Pancreas (tissue), 10 donors: ENCODE measurements at regions not wholly inside any gene's neighbourhood (a gene's known extent, or its start where the extent isn't known, plus 50 kb on each side); places are given as distances from the start of the nearest gene placed in this dataset.

Source experiments
- ATAC-seq, 4 donors: fragments of 200-7000 bp; cut with Tn5 transposase; one replicate each; pipeline versions ENCODE4 v1.8.0 to v1.9.1; 2020; ENCODE audit warnings: mild to moderate bottlenecking in 4 of 4, moderate library complexity in 4 of 4
- DNase-seq, 6 donors: peaks; one replicate each; pipeline ENCODE4 v3.0.0-alpha.2; 2020
- FAIRE-seq: peaks from 2 replicates; lab custom pipeline; 2012; peaks lifted over from hg19 to GRCh38; lab: Jason Lieb, UNC
- H3K27ac ChIP-seq, 4 donors: fragments of 200-600 bp; sonication (generic); 1 replicate in 3 of 4; 2 replicates in 1 of 4; pipeline versions ENCODE4 v1.5.0 to v1.8.0; 2020
- H3K27me3 ChIP-seq, 4 donors: fragments of 200-600 bp; one replicate each; pipeline ENCODE4 v1.8.0; 2021
- H3K36me3 ChIP-seq, 3 donors: fragments of 200-600 bp; sonication (generic) in 1 of 3; one replicate each; pipeline versions ENCODE4 v1.5.0 to v1.8.0; 2020 to 2021
- H3K4me1 ChIP-seq, 3 donors: fragments of 200-600 bp; one replicate each; pipeline ENCODE4 v1.8.0; 2021
- H3K4me3 ChIP-seq, 4 donors: fragments of 200-600 bp; sonication (generic) in 2 of 4; one replicate each; pipeline versions ENCODE4 v1.5.0 to v1.8.0; 2020 to 2021
- H3K9me3 ChIP-seq, 4 donors: fragments of 200-600 bp; one replicate each; pipeline ENCODE4 v1.8.0; 2021
- CTCF ChIP-seq, 4 donors: fragments of 200-600 bp; sonication (generic) in 3 of 4; IDR thresholded peaks; one replicate each; pipeline versions ENCODE4 v1.5.0 to v1.8.0; 2021; ENCODE audit warnings: antibody characterized with exemption in 4 of 4
- WGBS, 2 donors: extraction: QIAGEN DNeasy Blood & Tissue Kit; methylation state at CpG; one replicate each; pipeline ENCODE4 v1.1.7; 2013; 5-methylcytosine and 5-hydroxymethylcytosine counted together
- intact Hi-C, 3 donors: fragments of 100-400 bp; cut with DNase I; formaldehyde crosslinking; loops; one replicate each; pipeline versions ENCODE4 v1.11.1 to v1.14.2; 2022
- donor health status: healthy with polysubstance abuse.
- donor health status: DM: no; HTN: no; CAD: no; lungs with moderate emphysema.
- donor health status: DM: no; HTN: no; CAD: no.
- donor health status: control.
- donor health status: control.
- donor health status: Bipolar disorder and iron deficiency.
- donor health status: DM: yes; HTN: yes; CAD: no.
- donor health status: DM: no; HTN: no; CAD: no.
- donor health status: DM: no; HTN: no; CAD: no.
- donor health status: DM: yes; HTN: yes; CAD: no.

GRCh38 chr3:10560060-10560861, 54.9 kb upstream of the ATP2B2 start:
- no peak for TF ChIP-seq CTCF (IDR thresholded peaks at IDR 0.05)
- Histone ChIP-seq H3K36me3 (no peaks in the 10 kb centered on the region), H3K4me3 (no peak overlapping the region), H3K27me3 (peaks cover 0 to 4% (median 0%) of the 10 kb centered on the region in 4 donors), H3K4me1 (no peaks in the 10 kb centered on the region), H3K9me3 (no peaks in the 10 kb centered on the region), H3K27ac (no peak overlapping the region)
- 64 to 71% methylated on average over 14 of the region's 14 CpGs for WGBS, 2 donors
- intact Hi-C loops: no loop called here
- DNase-seq: no peak
- FAIRE-seq: no peak
- ATAC-seq: no peak

GRCh38 chr3:10561162-10561945, 56.0 kb upstream of the ATP2B2 start:
- no peak overlapping the region for H3K4me3 ChIP-seq
- 53 to 65% methylated on average over 7 of the region's 7 CpGs for WGBS, 2 donors
- H3K4me1 ChIP-seq: no peaks in the 10 kb centered on the region
- H3K27ac ChIP-seq: no peak overlapping the region
- no peak for FAIRE-seq
- no peak for ATAC-seq
- intact Hi-C loops: no loop called here
- no peak for DNase-seq
- no peak for TF ChIP-seq CTCF (IDR thresholded peaks at IDR 0.05)
- H3K9me3 ChIP-seq: no peaks in the 10 kb centered on the region
- H3K36me3 ChIP-seq: no peaks in the 10 kb centered on the region
- H3K27me3 ChIP-seq: peaks cover 0 to 4% (median 0%) of the 10 kb centered on the region in 4 donors

GRCh38 chr3:10561946-10562560, 56.7 kb upstream of the ATP2B2 start:
- peaks cover 0 to 4% (median 0%) of the 10 kb centered on the region in 4 donors for H3K27me3 ChIP-seq
- 42 to 63% methylated on average over 4 of the region's 4 CpGs for WGBS, 2 donors
- FAIRE-seq (no peak), ATAC-seq (no peak), DNase-seq (no peak)
- no peaks in the 10 kb centered on the region for H3K36me3 ChIP-seq
- TF ChIP-seq CTCF (IDR thresholded peaks at IDR 0.05): no peak
- H3K9me3 ChIP-seq: no peaks in the 10 kb centered on the region
- intact Hi-C loops: no loop called here
- H3K27ac ChIP-seq: no peak overlapping the region
- no peak overlapping the region for H3K4me3 ChIP-seq
- H3K4me1 ChIP-seq: no peaks in the 10 kb centered on the region

- ATAC-seq: no peak
- Histone ChIP-seq H3K36me3 (no peaks in the 10 kb centered on the region), H3K4me1 (no peaks in the 10 kb centered on the region), H3K27me3 (peaks cover 0 to 4% (median 0%) of the 10 kb centered on the region in 4 donors), H3K9me3 (no peaks in the 10 kb centered on the region), H3K27ac (no peak overlapping the region), H3K4me3 (no peak overlapping the region)
- no peak for DNase-seq
- no peak for FAIRE-seq
- TF ChIP-seq CTCF (IDR thresholded peaks at IDR 0.05): no peak
- WGBS, 2 donors: 59 to 61% methylated on average over 2 of the region's 2 CpGs
- intact Hi-C loops: no loop called here
Observed at GRCh38 chr3:10563396-10563795, 58.0 kb upstream of the ATP2B2 start.
